GM19438 (cell line): ENCODE measurements at regions not wholly inside any gene's neighbourhood (a gene's known extent, or its start where the extent isn't known, plus 50 kb on each side); places are given as distances from the start of the nearest gene placed in this dataset.
"Not testable (repeated sequence)": the region's sequence is repeated elsewhere in the genome, so short reads cannot be mapped to it uniquely, and the experiment has no call there.

Experiments
- ATAC-seq: cut with Tn5 transposase; IDR thresholded peaks from one replicate; pipeline ENCODE4 v1.9.1; 2021; ENCODE audit warnings: low read depth; ENCODE audit not compliant: unreplicated experiment

DNA sequence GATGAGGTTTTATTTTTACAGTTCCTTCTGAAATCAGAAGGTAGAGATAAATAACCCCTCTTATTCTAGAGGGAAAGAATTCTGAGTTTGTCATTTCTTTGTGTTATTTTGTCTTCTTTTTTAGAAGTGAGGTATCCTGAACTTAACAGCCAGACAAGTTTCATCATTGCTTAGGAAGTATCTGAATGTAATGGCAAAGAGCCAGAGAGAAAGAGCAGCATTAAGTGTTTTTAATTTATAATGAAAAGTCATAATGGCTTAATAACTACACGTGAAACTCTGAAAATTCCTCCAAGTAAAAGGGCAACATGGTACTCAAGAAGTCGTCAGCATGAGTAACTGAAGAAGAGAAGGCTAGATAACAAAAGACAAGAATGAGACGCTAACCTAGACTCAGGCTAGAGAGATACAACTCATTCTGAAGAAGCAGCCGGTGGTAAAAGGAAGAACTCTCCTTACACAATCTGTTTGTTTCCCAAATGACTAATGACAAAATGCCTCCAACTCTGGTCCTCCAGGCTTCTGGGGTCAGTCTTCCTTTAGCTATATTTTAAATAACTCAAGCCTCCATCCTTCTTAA is 116.2 kb upstream of the NECTIN3 start:
- ATAC-seq = no peak

DNA sequence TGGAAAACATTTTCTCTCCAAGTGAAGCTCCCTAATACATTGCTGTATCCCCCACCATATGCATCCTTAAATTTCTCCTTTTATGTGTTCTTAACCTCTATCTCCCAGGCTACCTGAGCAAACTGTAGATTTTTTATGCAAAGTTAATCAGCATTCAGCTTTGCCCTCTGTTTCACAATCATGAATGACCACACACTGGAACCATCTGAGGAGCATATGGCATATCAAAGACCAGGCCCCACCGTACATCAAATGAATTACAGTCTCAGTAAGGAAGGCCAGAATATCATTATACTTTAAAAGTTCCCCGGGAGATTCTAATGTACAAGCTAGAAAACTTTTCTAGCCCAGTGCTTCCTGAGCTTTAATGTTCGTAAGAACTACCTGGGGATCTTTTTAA is 115.5 kb upstream of the NECTIN3 start:
- ATAC-seq = no peak

DNA sequence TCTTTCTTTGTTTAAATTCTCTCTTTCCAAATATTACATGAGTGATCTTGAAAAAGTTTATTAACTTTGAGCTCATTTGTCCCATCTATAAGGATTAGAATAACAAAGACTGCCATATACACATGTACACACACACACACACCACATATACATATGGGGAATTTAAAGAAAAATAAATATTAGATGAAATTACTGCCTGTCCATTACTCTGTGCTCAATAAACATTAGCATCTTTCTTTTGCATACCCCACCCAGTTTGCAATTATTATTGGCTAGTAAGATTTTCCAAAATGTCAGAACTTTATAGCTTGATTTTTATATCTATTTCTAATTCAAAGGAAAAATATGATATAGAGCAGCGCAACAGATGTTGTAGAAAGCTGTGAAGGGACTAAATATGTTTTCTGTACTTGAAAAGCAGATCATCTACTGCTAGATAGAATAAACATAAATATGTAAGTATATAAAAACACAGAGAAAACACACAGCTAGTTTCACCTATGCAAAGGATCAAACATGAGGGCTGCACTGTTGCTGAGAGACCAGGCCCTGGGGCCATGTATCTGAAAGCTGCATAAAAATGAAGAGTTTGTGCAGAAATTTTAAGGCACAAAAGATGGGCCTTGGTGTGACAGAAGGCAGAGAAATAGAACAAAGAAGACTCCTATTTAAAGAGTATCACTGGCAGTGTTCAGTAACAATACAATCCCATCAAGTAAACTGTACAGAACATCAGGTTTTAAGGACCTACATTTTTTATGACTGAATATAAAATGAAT is 114.2 kb upstream of the NECTIN3 start:
- ATAC-seq = no peak

DNA sequence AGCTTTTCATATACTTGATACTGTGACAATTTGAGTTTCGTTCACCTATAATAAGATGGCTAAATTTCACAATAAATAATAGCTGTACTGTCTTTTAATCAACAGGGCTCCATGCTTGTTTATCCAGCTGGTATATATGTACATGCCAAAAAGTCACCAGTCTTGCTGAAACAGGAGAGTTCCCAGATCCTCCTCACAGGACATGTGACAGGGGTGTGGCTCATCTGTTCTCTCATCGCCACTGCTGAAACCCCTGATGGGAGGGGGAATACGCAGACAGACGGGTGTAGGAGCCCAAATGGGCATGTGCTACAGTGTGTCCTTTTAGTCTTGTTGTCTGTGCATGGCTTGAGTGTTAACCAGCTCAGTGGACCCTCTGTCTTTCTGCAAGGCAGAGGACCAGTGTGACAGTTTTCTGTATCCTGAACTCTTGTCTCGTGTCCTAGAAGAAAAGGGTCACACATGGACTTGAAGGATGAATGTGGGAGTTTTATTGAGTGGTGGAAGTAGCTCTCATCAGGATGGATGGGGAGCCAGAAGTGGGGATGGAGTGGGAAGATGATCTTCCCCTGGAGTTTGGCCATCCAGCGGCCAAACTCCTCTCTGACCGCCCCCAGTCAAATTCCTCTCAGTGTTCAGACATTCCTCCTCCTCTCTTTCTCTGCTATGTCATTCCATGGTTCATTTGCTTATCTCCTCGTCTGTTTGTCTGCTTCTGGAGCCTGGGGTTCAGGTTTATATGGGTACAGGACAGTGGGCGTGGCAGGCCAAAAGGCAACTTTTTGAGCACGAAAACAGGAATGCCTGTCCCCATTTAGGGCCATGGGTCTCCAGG is 113.1 kb upstream of the NECTIN3 start:
- ATAC-seq = no peak

DNA sequence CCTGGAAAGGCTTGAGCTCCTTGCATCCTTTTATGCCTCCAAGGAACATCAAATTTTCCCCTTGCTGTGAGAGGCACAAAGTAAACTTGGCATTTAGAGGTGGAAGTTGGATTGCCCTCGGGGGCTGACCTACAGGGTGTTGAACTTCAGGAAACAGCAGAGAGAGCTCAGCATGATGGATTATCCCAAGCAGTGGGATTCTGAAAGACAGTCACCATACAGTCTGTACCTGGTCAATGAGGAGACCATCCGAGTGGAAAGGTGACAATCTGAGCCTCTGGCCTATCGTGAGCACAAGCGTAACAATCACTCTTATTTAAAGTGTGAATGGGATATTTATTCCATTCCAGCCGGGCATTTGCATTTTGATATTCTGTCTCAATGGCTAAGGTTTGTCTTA is 105.6 kb upstream of the NECTIN3 start:
- ATAC-seq = no peak

DNA sequence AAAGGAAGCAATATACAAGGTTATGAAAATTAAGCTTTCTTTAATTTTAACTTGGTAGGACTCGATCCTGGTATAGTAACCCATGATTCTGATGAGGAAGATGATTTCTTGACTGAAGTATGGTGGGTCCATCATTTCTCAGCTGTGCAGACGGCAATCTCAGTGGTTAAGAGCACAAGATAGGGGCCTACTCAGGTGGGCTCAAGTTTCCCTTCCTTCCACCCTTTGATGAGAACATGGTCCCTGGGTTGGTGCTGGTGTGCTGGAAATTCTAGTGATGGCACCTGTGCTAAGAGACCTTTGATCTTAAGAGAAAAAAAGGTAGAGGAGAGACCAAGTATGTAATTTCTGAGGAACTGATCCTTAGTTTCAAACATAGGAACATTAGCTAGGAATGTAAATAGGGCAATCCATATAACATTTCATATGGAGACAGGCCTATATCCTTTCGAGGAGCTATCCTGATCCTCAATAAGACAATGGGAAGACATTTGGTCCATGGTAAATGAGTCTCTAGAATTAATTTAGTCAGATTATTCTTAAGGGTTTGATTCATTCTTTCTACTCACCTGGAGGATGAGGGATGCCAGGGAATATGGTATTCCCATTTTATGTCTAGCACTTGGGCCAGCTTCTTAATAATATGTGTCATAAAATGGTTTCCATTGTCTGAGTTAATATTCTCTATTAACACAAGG is 104.5 kb upstream of the NECTIN3 start:
- ATAC-seq = no peak

DNA sequence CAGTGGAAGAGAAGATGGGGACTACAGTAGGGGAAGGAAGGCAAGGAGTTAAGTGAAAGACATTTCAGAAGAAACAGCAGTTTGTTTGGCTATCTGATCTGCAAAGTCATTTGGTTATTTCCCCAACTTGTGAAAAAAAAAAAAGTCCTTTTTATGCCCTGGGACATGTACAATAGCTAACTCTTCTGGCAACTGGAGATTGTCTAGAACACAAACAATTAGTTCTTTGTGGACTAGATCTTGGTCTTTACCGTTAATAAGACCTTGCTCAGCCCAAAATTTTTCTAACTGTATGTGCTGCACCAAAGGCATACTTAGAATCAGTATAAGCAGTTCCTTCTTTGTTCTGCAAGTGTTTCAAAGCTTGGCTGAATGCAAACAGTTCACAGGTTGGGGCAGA is 103.5 kb upstream of the NECTIN3 start:
- no peak for ATAC-seq

DNA sequence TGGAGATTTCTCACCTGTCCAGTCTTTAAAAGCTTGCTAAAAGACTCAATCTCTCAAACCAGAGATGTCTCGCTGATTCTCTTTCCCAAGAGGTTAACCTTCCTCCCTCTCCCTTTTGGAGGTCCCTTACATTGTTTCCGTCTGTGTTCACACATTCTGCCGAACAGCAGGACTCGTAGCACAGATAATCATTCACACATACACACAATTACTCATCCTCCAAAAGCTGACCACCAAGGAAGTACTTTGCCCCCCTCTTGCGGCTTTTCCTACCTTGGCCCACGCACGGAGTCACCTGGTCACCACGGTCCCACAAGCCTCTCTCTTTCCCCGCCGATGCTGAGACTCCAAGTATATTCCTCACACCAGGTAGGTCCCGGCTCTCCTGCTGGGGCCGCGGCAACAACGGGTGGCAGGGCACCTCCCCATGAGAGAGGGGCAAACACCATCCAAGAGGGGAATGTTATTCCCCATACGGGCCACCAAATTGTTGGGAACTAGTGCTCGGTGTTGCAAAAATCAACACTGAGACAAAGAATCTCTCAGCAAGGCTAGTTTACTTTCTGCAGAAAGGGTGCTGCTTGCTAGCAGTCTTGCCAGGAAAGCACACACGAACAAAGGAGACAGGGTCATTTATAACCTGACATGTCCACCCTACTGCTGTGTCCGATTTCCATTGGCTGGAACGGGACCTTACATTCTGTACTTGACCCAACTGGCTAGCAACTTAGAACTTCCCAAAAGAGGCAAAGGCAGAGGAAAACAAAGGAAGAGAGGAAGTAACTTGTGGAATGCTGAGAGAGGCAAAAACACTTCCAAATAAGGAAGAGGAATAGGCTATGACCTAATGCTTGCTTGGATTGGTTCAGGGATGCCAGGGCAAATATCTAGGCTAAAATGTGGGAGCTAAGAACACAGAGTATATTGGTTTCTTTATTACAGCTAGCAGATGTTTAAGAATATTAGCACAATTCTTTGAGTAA is 102.1 kb upstream of the NECTIN3 start:
- ATAC-seq = no peak

DNA sequence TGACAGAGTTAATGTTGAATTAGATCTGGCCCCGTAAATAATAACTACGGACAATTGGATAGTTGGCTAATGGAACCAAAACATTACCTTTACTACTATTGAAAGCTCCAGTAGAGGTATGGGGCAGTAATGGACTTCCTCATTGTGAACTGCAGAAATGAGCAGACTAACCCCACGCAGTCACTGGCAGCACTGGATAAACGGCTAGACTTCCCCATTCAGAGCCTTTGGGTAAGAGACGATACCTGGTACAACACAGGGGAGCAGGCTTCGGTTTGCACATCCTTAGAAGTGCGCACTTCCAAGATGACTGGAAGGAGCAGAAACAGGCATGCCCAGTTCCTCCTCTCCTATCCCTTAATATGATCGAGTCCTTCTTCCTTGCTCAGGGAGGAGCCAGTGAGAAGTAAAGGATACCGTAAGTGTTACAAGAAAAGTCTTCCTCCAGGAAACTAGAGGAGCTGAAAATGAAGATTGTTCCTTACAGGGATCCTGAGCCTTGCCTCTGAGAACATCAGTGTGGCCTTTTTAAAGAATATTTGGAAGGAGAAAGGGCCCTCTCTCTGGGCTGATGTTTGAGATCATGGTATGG is 100.5 kb upstream of the NECTIN3 start:
- no peak for ATAC-seq

DNA sequence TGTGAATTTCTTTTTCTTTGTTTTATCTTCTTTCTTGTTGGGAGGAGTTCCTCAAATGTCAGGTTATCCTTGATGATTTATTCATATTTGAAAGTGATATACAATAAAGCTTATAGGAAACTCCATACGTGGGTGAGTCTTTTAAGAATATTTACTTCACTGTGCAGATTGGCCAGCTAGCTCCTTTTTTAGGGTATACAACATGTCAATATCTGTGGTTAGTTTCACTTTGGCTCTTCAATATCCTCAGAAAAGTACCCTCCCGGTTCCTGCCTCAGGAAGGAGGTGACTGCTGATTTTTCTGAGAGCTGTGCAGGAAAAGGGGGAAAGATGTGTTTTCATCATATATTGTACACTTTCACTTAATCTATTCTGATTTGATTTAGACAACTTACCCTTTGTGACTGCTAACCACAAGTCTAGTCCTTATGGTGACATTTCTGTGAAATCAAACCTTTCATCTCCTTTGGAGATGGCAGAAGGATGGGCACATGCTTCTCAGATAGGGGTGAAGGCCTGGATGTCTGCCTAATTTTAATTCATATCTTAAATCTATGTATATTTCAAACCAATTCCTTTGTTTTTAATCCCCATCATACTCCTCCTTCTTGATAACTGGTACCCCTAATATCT is 98.2 kb upstream of the NECTIN3 start:
- ATAC-seq = no peak

DNA sequence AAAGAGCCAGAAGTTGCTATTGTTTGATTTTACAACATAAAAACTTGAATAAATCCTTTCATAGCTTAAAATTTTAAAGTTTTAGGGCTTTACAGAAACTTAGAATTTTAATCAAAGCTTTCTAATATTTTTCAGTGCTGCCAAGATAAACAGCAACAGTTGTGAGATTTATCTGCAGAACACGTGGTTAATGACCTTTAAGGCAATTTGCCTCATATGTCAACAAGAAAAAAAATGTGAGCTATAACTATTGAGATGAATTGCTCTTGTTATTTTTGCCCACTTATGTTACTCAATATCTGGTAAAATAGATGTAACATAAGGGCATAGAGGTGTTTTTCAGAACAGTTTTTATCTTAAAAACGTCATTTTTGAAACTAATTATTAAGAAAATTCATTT is 96.7 kb upstream of the NECTIN3 start:
- ATAC-seq = no peak

DNA sequence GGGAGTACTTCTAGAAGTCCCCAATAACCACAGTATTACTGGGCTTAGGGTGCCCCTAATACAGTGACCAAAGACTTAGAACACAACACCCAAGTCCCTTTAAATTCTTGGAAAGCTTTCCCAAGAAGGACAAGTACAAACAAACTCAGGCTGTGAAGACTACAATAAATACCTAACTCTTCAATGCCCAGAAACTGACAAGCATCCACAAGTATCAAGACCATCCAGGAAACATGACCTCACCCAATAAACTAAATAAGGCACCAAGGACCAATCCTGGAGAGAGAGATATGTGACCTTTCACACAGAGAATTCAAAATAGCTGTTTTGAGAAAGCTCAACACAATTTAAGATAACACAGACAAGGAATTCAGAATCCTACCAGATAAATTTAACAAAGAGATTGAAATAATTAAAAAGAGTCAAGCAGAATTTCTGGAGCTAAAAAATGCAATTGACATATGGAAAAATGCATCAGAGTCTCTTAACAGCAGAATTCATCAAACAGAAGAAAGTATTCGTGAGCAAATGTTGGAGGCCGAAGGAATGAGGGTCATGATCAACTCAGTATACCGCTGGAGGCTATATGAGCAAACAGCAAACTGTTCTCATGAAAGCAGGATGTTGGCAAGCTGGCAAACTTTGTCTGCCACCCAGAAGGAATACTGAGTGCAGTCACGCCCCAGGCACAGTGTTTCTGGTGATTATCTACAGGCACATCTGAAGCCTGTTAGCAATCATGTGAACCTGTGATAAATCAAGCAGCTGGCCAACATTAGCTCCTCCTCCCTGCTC is 87.0 kb upstream of the NECTIN3 start:
- ATAC-seq = no peak

DNA sequence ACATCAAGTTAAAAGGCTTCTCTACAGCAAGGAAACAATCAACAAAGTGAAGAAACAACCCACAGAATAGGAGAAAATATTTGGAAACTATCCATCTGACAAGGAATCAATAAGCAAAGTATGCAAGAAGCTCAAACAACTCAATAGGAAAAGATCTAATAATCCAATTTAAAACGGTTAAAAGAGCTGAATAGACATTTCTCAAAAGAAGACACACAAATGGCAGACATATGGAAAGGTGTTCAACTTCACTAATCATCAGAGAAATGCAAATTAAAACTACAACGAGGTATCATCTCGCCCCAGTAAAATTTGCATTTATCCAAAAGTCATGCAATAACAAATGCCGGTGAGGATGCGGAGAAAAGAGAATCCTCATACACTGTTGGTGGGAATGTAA is 82.2 kb upstream of the NECTIN3 start:
- ATAC-seq = no peak

DNA sequence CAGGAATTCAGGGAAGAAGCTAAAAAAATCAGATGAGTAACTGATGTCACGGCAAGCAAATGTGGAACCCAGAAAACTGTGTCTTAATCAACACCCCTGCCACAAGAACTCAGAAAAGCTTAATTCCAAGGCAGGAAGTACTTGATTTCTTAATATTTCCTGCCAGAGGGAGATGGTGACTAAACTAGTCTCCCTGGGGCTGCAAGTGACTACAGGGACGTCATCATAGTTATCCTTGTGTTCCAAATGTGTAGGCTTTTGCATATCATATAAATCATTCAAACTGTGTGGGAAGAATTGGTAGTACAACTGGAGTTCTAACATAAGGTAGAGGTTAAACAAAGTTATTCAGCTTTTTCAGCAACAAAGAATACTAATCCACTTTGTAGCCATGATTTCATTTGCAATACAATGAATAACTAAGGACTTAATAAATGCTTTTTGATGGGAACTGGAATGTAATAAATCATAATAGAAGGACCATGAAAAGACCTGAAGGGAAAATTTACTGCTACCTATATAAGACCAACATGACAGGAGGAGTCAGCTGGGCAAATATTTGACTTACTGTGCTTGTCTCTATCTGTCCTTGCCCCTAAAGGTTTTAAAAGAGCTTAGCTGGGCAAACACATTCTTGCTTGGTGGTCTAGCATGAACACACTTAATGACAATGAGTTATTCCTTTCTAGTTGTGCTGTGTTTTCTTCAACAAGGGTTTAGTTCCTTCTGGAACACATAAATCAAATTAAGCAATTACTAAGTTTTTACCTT is 76.0 kb upstream of the NECTIN3 start:
- no peak for ATAC-seq

DNA sequence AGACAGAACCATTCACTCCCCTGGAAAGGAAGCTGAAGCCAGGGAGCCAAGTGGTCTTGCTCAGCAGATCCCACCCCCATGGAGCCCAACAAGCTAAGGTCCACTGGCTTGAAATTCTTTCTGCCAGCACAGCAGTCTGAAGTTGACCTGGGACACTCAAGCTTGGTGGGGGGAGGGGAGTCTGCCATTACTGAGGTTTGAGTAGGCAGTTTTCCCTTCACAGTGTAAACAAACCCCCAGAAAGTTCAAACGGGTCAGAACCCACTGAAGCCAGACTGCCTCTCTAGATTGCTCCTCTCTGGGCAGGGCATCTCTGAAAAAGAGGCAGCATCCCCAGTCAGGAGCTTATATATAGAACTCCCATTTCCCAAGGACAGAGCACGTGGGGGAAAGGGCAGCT is 72.8 kb upstream of the NECTIN3 start:
- ATAC-seq = not testable (repeated sequence)

DNA sequence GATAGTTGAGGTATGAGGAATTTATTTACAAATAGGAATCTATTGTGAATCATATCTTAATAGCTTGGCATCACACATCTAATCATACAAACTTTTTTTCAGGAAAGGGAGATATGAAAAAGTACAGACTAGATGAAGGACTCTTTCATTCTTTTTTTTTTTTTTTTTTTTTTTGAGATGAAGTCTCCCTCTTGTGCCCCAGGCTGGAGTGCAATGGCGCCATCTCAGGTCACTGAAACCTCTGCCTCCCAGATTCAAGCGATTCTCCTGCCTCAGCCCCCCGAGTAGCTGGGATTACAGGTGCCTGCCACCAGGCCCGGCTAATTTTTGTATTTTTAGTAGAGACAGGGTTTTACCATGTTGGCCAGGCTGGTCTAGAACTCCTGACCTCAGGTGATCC is 65.1 kb upstream of the NECTIN3 start:
- not testable (repeated sequence) for ATAC-seq

DNA sequence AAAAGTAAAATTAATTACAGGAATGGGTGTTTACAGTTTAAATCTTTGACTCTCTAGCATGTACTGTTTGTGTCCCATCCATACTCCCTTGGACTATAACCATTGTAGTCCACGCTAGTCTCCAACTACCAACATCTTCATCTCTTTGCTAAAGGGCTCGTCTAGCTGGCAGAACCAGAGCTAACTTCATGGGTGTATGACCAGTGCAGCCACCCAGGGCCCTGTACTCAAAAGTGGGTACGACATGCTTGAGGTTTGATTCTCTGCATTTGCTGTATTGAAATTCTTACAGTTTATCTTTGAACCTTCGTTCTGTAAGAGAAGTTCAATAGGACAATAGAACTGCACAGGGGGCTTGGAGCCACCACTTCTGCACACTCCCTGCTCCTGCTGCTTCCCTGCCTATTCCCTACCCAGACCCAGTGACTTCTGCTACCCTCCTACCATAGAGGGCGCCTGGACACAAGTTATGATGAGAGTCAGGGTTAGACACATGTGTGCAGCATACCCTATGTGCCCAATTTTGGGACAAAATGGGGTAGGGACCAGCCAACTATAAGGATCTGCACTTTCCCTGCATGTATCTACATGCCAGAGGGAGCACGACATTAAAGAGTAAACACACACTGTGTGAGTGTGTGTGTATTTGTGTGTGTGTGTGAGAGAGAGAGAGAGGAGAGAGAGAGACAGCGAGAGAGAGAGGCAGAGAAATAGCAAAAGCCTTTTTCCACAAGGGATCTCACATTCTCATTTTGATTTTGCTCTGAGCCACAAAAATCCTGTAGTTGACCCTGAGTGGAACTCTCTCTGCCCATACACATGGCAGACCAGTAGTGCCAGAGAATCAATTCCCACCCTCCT is 59.0 kb upstream of the NECTIN3 start:
- no peak for ATAC-seq
